ENCODE measurements at regions not wholly inside any gene's neighbourhood (a gene's known extent, or its start where the extent isn't known, plus 50 kb on each side); places are given as distances from the start of the nearest gene placed in this dataset.
A peak's percentile ranks its signal among the peaks of the same experiment; 100 is the strongest.

DNA sequence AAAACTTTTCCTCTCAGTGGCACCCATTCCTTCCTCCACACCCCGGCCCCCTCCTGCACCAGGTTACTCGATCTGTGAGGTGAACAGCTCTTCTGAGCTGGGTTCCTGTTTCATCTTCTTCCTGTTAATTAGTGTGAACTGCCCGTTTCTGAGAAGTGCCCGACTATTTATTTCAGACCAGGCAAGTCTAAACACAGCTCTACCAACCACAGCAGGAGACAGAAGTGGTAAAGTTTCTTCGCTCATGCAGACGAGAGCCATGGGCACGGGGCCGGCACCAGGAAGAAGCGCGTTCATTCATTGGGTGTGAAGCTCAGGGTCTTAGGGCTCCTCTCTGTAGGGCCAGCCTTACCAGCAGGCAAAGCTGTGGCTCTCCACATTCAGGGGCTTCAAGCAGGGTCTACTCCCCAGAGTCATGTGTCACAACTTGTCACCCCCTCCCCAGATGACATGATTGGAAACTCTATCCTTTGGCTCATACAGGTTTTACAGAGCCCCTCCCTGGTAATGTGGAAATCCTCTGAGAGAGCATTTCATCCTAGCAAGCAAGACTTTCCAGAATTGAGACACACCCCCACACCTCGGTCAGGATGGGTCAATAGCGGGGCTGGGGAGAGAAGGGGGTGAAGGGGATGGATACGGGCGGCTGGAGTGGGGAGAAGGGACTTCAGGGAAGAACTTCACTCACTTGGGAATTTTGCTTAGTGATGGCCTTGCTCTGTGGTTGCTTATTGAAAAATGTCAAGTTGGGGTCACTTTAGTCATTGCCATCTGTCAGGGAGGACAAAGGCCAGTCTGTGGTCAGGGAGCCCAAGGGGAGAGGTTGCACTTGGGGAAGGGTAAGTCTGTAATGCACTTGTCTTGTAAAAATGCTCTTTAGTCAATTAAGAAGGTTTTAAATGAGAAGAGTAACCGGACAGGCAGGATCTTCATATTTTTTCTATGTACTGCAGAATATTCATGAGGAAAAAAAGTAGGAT lies 121.6 kb upstream of the TRIM2 start:
- peak overlapping the region; percentile 43 for H3K4me3 ChIP-seq (ENCODE audit: low read length)
- H2AFZ ChIP-seq (ENCODE audit: low read depth, low read length): peak overlapping the region; percentile 63
- no peaks in the 10 kb centered on the region for H3K36me3 ChIP-seq (ENCODE audit: insufficient read depth, low read length)
- H3K4me1 ChIP-seq (ENCODE audit: insufficient read depth, low read length): peaks cover 28% of the 10 kb centered on the region
- H3K27me3 ChIP-seq (ENCODE audit: insufficient read depth, low read length): no peaks in the 10 kb centered on the region
- H3K9me3 ChIP-seq (ENCODE audit: low read length): no peaks in the 10 kb centered on the region

DNA sequence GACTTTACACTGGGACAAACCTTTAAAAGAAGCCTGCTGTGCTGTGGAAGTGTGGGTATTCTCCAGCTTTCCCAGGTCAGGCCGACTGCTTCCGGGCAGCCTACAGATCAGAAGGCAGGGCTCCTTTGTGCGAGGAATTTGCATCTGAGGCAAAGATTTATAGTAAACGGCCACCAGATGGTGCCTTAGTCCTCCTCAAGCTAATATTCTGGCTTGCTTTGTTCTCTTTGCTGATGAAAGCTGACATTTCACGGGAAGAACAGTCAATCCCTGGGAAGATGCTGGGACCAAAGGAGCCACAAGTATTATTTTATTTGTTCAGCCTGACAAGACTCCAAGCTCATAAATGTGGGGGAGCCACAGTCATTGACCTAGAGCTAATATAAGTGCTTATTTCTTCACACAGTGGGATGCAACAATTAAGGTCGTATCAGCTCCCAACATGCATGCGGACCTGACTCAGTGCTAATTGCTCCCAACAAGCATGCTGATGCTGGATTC lies 120.7 kb upstream of the TRIM2 start:
- Histone ChIP-seq H3K4me1 (ENCODE audit: insufficient read depth, low read length) (peaks cover 28% of the 10 kb centered on the region), H3K4me3 (ENCODE audit: low read length) (peak overlapping the region; percentile 43), H3K9me3 (ENCODE audit: low read length) (no peaks in the 10 kb centered on the region), H2AFZ (ENCODE audit: low read depth, low read length) (peak overlapping the region; percentile 63), H3K36me3 (ENCODE audit: insufficient read depth, low read length) (no peaks in the 10 kb centered on the region), H3K27me3 (ENCODE audit: insufficient read depth, low read length) (no peaks in the 10 kb centered on the region)

DNA sequence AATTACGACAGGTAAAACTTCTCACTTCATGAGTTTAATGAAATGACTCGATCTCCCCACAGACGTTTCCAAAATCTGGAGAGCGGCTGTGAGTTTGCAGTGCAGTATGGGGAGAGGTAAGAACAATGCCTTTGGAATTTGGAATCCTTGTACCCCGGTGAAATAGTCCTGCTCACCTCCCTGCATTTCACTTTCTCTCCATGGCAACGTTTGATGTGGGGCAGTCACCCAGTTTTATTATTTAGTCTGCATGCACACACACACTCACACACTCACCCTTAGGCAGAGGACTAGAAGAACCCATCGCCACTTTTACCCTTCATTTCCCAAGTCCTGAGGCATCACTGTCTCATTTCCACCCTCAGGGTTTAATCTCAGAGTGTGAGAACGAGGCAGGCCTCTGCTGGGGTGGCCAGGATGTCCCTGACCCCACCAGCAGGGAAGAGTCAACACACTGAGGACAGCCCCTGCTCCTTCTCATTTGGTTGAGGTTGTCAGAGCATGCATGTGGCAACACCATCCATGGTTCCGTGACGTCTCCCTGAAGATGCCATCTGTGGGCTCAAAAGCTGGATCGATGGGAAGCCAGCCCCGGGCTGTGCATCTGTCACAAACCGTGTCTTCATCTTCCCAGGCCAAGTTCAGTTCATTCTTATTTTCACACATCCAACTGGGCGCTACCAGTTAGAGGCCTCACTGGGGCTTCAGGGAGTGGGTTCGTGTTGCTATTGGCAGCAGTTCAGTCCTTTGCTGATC lies 119.8 kb upstream of the TRIM2 start:
- peaks cover 33% of the 10 kb centered on the region for H3K4me1 ChIP-seq (ENCODE audit: insufficient read depth, low read length)
- H3K4me3 ChIP-seq (ENCODE audit: low read length): no peak overlapping the region
- H3K36me3 ChIP-seq (ENCODE audit: insufficient read depth, low read length): no peaks in the 10 kb centered on the region
- H3K27me3 ChIP-seq (ENCODE audit: insufficient read depth, low read length): no peaks in the 10 kb centered on the region
- peak overlapping the region; percentile 63 for H2AFZ ChIP-seq (ENCODE audit: low read depth, low read length)
- no peaks in the 10 kb centered on the region for H3K9me3 ChIP-seq (ENCODE audit: low read length)

DNA sequence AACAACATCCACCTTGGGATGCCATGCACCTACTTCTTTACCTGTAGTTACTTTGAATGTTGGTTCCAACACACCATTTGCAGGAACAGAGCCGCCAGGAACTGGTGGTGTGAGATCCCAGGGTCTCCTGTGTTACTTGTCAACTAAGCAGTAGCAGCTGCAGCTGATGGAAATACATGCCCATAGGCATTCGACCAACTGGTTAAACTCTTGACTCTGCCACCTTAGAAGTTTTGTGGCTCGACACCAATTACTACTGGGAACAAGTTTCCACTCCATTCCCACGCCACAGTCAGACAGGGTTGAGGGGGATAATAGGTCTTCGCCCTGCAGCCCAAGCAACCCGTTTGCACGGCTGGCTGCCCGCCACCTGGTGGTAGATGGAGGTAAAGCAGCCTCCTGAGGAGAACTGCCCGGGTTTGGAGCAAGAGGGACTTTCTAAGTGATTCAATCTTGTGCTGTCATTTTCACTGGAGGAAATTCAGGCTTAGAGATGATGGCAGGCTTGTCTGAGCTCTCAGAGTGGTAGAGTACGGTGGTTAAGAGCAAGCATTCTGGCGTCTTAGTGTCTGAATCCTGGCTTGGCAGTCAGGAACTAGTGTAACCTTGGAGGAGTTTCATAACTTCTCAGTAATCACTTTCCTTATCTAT lies 119.1 kb upstream of the TRIM2 start:
- Histone ChIP-seq H3K36me3 (ENCODE audit: insufficient read depth, low read length) (no peaks in the 10 kb centered on the region), H3K4me3 (ENCODE audit: low read length) (no peak overlapping the region), H3K9me3 (ENCODE audit: low read length) (no peaks in the 10 kb centered on the region), H3K4me1 (ENCODE audit: insufficient read depth, low read length) (peaks cover 40% of the 10 kb centered on the region), H2AFZ (ENCODE audit: low read depth, low read length) (no peak overlapping the region), H3K27me3 (ENCODE audit: insufficient read depth, low read length) (no peaks in the 10 kb centered on the region)

DNA sequence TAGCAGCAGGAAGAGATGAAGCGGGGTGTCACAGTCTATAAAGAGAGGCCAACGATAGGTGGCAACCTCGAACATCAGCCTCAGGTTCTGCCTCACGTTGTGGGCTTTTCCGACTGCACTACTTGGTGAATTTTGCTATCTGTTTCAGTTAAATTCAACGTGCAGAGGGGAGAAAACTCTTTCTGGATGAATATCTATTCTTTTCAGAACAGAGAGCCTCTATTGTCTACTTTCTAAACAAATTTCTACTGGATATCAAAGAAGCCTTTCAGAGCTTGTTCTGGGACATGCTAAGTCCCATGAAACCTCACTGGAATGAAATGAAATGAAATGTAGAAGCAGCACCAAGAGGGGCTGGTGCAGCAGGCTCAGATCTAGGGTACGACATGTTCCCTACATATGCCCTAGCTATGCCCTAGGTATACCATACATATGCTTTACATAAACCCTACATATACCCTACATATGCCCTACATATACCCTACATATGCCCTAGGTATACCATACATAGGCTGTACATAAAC lies 116.5 kb upstream of the TRIM2 start:
- Histone ChIP-seq H3K4me1 (ENCODE audit: insufficient read depth, low read length) (peaks cover 32% of the 10 kb centered on the region), H3K36me3 (ENCODE audit: insufficient read depth, low read length) (no peaks in the 10 kb centered on the region), H2AFZ (ENCODE audit: low read depth, low read length) (no peak overlapping the region), H3K9me3 (ENCODE audit: low read length) (no peaks in the 10 kb centered on the region), H3K27me3 (ENCODE audit: insufficient read depth, low read length) (no peaks in the 10 kb centered on the region), H3K4me3 (ENCODE audit: low read length) (no peak overlapping the region)

DNA sequence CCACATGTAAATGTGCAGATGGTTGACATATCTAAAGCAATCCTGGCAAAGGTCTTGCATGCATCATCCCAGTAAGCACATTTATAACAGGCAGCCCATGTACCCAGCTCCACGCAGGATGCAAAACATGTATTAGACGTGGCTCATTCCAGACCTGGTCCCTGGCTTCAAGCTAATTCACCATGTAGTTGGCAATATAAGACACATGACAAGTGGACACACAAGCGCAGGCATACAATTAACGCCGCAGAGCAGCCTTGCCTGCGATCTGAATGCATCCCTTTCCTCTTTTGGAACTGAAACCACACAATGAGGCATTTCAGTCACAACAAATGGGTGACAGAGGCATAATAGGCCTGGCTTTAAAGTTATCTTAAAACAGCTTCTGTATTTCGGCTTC lies 114.5 kb upstream of the TRIM2 start:
- Histone ChIP-seq H3K9me3 (ENCODE audit: low read length) (no peaks in the 10 kb centered on the region), H3K36me3 (ENCODE audit: insufficient read depth, low read length) (no peaks in the 10 kb centered on the region), H2AFZ (ENCODE audit: low read depth, low read length) (peak overlapping the region; percentile 6), H3K4me3 (ENCODE audit: low read length) (no peak overlapping the region), H3K27me3 (ENCODE audit: insufficient read depth, low read length) (no peaks in the 10 kb centered on the region), H3K4me1 (ENCODE audit: insufficient read depth, low read length) (peaks cover 14% of the 10 kb centered on the region)

DNA sequence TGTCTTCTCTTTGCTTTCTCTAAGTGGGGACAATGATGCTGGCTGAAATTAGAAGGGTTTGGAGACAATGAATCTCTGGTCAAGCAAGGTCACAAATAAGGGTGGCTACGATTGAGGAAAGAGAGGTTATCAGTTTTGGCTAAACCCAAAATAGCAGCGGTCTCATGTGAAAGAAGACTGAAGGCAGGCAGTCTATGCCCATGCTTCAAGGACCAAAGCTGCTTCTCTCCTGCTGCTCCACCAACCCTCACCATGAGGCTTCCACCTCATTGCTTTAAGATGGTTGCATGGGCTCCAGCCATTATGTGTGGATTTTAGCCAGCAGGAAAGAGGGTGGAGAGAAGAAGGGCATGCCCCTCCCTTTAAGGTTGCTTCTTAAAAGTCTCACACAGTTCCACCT lies 114.1 kb upstream of the TRIM2 start:
- Histone ChIP-seq H2AFZ (ENCODE audit: low read depth, low read length) (peak overlapping the region; percentile 6), H3K4me1 (ENCODE audit: insufficient read depth, low read length) (peaks cover 13% of the 10 kb centered on the region), H3K27me3 (ENCODE audit: insufficient read depth, low read length) (no peaks in the 10 kb centered on the region), H3K9me3 (ENCODE audit: low read length) (no peaks in the 10 kb centered on the region), H3K36me3 (ENCODE audit: insufficient read depth, low read length) (no peaks in the 10 kb centered on the region), H3K4me3 (ENCODE audit: low read length) (no peak overlapping the region)

DNA sequence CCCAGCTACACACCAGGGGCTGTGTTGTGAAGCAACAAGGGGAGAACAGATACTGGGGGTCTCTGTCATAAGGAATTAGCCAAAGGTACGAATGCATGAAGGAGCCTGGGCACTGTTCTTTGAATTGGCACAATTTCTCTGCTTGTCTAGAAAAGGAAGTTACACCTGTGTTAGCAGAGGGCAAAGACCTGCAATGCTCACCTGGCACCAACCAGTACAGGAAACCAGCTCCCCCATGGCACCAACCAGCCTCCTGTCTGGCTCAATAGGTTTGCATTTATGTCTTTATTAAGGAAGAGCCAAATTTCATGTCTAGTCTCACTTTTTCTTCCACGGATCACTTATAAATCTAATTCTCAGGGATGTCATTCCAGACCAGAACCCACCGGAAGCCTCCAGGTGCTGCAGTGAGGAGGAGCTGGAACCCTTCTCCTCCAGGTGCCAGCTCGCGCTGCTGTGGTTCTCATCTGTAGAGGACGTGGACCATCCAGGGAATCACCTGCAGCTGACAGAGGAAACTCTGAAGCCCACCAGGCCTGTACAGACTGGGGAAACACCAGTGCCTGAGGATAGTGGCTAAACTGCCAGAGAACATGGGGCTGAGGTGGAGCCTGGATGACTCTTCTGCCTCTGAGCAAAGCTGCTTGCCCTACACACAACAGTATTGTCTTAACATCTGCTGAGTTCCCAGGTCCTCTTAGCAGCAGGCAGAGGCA lies 113.4 kb upstream of the TRIM2 start:
- Histone ChIP-seq H3K36me3 (ENCODE audit: insufficient read depth, low read length) (no peaks in the 10 kb centered on the region), H3K4me3 (ENCODE audit: low read length) (no peak overlapping the region), H3K4me1 (ENCODE audit: insufficient read depth, low read length) (peaks cover 13% of the 10 kb centered on the region), H3K9me3 (ENCODE audit: low read length) (no peaks in the 10 kb centered on the region), H2AFZ (ENCODE audit: low read depth, low read length) (no peak overlapping the region), H3K27me3 (ENCODE audit: insufficient read depth, low read length) (no peaks in the 10 kb centered on the region)

DNA sequence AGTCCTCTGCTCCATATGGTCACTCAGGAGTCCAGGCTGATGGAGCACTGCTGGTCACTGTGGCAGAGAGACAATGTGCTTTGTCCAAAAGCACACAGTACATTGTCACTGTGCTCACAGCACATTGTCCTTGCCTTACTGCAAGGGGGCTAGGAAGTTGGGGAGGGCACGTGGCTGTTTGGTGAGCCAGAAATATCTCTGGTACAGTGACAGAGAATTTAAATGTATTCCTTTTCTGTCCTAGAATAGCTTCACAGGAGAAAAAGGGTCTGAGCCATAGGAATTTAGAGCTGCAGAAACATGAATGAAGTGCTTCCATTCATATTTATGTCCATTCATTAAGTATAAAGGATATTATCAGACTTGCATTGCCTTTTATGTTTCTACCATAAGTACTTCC lies 110.8 kb upstream of the TRIM2 start:
- Histone ChIP-seq H3K27me3 (ENCODE audit: insufficient read depth, low read length) (no peaks in the 10 kb centered on the region), H3K4me1 (ENCODE audit: insufficient read depth, low read length) (peaks cover 13% of the 10 kb centered on the region), H3K4me3 (ENCODE audit: low read length) (no peak overlapping the region), H3K36me3 (ENCODE audit: insufficient read depth, low read length) (no peaks in the 10 kb centered on the region), H3K9me3 (ENCODE audit: low read length) (no peaks in the 10 kb centered on the region), H2AFZ (ENCODE audit: low read depth, low read length) (no peak overlapping the region)

DNA sequence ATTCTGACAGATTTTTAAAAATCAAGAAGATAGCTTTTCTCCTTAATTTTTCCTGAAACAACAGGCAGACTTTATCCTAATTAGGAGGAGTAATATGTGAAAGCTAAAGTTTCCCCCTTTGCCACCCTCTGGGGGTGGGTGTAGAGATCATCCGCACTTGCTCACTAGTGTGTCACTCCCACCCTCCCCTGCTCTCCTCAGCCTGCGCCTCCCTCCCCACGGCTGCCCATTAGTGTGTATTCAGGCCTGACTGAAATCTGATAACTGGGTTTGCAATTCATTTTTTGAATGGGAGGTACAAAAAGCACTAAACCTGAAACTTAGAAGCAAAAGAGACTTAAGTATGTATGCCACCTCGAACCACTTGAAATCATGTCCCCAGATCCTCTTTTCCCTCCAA lies 110.4 kb upstream of the TRIM2 start:
- Histone ChIP-seq H3K4me1 (ENCODE audit: insufficient read depth, low read length) (peaks cover 13% of the 10 kb centered on the region), H3K9me3 (ENCODE audit: low read length) (no peaks in the 10 kb centered on the region), H2AFZ (ENCODE audit: low read depth, low read length) (no peak overlapping the region), H3K36me3 (ENCODE audit: insufficient read depth, low read length) (no peaks in the 10 kb centered on the region), H3K4me3 (ENCODE audit: low read length) (no peak overlapping the region), H3K27me3 (ENCODE audit: insufficient read depth, low read length) (no peaks in the 10 kb centered on the region)

DNA sequence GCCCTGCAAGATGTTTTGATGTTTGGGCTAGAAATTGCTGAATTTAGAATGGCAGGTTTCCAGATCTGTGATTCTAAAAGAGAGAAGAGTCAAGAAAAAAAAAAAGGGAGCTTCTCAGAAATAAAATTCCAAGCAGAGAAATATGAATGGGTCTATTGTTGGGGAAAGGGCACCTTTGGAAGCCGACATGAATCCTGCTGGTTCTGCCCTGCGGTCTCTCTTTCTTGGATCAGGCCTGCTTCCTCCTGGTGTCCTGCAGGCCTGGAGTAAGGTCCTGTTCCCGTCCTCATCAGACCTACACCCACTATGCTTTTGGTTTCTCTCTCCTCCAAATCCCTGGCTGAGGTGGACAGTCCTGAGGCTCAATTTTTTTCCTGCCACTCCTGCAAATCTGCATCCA lies 109.8 kb upstream of the TRIM2 start:
- no peak overlapping the region for H3K4me3 ChIP-seq (ENCODE audit: low read length)
- no peak overlapping the region for H2AFZ ChIP-seq (ENCODE audit: low read depth, low read length)
- H3K27me3 ChIP-seq (ENCODE audit: insufficient read depth, low read length): no peaks in the 10 kb centered on the region
- H3K4me1 ChIP-seq (ENCODE audit: insufficient read depth, low read length): peaks cover 8% of the 10 kb centered on the region
- no peaks in the 10 kb centered on the region for H3K36me3 ChIP-seq (ENCODE audit: insufficient read depth, low read length)
- no peaks in the 10 kb centered on the region for H3K9me3 ChIP-seq (ENCODE audit: low read length)

DNA sequence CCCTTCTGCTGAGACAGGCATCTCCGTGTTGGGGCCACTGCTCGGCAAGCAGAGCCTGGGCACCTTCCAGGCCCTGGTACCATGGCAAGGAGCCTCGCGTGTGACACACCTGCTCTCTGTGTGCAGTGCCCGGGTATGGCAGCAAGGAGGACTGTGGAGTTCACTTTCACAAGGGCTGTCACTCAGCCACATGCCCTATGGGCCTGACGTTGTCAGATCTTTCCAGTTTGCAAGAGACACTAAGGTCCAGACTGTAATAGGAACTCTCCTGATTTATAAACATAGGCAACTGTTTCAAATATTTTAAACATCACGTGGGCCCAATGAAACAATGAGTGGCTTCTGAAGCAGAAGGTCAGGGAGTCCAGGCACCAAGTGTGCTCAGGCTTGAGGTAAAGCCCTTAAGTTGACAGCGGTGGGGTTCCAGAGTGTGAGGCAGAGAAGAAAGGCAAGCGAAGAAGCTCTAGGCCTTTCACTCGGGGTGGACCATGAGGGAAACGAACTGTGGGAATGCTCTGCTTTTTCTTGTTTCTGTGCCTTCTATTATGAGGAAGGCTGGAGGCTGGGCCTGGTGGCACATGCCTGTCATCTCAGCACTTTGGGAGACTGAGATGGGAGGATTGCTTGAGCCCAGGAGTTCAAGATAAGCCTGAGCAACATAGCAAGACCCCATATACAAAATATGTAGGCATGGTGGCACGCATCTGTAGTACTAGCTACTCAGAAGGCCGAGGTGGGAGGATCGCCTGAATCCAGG lies 108.6 kb upstream of the TRIM2 start:
- H3K27me3 ChIP-seq (ENCODE audit: insufficient read depth, low read length): no peaks in the 10 kb centered on the region
- no peaks in the 10 kb centered on the region for H3K9me3 ChIP-seq (ENCODE audit: low read length)
- no peak overlapping the region for H3K4me3 ChIP-seq (ENCODE audit: low read length)
- no peaks in the 10 kb centered on the region for H3K36me3 ChIP-seq (ENCODE audit: insufficient read depth, low read length)
- no peak overlapping the region for H2AFZ ChIP-seq (ENCODE audit: low read depth, low read length)
- no peaks in the 10 kb centered on the region for H3K4me1 ChIP-seq (ENCODE audit: insufficient read depth, low read length)

Measured in neuron (in vitro differentiated cells).